HG03460 (cell line): ENCODE measurements at regions not wholly inside any gene's neighbourhood (a gene's known extent, or its start where the extent isn't known, plus 50 kb on each side); places are given as distances from the start of the nearest gene placed in this dataset.
"Not testable (repeated sequence)": the region's sequence is repeated elsewhere in the genome, so short reads cannot be mapped to it uniquely, and the experiment has no call there.

Experiments used
- ATAC-seq: cut with Tn5 transposase; IDR thresholded peaks from one replicate; pipeline ENCODE4 v1.9.1; 2021; ENCODE audit not compliant: unreplicated experiment

DNA sequence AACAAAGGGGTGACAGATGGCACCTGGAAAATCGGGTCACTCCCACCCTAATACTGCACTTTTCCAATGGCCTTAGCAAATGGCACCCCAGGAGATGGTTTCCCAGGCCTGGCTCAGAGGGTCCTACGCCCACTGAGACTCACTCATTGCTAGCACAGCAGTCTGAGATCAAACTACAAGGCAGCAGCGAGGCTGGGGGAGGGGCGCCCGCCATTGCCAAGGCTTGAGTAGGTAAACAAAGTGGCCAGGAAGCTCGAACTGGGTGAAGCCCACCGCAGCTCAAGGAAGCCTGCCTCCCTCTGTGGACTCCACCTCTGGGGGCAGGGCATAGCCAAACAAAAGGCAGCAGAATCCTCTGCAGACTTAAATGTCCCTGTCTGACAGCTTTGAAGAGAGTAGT lies 467.2 kb downstream of the EPHA7 start:
- ATAC-seq, result not testable (repeated sequence)

DNA sequence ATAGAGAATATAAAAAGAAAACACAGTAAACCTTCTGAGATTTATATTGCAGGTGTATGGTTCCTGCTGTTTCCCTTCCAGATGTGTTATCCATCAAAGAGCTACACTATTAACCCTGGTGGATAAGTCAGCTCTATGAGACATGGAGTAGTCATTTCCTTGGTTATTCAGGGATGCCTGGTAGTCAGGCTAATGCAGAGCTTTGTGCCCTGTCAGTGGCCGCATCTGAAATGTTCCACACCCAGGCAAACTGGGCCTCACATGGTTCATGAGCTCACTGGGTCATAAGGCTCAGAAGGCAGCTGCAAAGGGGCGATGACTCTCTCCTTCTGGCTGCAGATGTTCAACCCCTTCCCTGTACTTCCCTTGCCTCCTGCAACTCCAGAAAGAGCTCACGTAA lies 473.6 kb downstream of the EPHA7 start:
- no peak for ATAC-seq

DNA sequence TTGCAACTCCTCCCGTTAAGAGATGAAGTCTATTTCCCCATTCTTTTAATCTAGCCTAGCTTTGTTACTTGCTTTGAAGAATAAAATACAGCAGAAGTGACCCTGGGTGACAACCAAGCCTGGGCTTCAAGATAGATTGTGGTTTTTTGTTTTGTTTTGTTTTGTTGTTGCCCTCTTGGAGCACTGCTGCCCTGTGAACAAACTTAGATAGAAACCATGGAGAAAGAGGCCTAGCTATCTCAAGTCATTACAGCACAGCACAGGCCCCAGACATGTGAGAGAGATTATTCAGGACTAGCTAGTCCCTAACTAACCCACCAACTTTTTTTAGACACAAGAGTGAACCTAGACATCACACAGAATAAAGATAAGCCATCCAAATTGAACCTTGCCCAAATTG lies 475.2 kb downstream of the EPHA7 start:
- no peak for ATAC-seq

DNA sequence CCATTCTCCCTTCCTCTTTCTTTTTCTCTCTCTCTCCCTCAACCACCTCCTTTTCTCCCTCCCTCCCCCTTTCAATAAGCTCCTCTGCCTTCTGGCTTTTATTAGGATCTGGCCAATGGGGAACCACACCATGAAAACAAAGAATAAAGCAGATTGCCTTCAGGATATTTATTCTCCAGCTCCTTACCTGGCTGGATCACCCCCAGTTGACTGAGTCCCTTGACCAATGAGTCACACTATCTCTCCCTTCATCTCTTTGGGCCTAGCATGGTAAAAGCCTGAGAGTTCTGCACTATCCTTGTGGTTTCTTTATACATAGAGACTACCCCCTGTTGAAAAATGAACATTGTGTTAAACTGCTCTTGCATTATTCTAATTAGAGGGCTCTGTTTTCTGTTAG lies 476.8 kb downstream of the EPHA7 start:
- ATAC-seq, result no peak

DNA sequence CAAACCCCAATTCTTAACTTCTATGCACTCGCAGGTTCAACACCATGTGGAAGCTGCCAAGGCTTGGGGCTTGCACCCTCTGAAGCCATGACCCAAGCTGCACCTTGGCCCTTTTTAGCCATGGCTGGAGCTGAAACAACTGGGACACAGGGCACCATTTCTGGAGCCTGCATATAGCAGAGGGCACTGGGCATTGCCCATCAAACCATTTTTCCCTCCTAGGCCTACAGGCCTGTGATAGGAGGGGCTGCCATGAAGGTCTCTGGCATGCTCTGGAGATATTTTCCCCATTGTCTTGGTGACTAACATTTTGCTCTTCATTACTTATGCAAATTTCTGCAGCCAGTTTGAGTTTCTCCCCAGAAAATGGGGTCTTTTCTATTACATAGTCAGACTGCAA lies 484.7 kb downstream of the EPHA7 start:
- ATAC-seq, result no peak

DNA sequence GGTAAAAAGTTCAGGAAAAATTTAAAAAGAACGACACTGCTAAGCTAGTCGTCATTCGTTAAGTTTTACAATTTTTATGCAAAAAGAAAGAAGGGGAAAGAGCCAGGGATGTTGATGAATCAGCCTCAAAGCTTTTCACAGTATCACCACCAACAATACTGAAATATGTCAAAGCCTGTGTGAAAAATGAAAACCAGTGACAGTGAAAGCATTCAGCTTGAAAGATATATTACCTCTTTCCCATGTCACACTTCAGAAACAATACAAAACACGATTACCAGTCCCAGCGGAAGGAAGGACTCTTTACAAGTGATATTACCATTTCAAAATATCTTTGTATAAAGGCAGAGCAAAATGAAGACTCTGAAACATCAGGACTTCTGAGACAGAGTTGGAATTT lies 489.2 kb downstream of the EPHA7 start:
- ATAC-seq, result no peak

DNA sequence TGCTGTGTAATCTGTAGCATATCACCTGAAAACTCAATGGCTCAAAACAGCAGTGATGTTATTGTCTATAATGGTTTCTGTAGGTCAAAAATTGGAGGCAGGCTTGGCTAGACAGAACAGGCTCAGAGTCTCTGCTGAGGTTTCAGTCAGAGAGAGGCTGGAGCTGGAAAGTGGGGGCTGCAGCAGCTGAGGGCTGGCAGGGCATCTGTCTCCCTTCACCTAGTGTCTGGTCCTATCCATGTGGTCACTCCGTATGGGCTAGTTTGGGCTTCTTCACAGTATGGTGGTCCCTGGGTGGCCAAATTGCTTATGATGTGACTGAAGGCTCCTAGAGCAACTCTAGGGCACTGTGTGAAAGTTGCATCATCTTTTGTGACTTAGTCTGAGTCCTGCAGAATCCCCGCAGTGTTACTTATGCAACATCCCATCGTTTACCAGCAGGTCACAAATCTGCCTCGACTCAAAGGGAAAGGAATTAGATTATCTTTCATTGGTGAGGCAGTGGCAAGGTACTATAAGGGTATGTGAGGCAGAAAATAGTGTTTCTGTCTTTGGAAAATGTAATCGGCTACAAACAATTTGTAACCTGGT lies 497.0 kb downstream of the EPHA7 start:
- no peak for ATAC-seq

DNA sequence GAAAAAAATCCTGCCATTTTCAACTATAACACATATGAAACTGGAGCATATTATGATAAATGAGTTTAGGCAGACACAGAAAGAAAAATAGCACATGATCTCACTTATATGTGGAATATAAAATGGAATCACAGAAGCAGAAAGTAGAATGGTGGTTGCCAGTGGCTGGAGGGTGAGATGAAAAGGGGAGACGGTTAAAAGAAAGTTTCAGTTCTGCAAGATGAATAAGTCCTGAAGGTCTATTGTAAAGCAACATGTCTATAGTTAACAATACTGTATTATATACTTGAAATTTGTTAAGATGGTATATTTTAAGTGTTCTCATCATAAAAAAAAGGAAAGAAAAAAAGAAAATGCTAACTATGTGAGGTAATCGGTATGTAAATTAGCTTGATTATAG lies 503.9 kb downstream of the EPHA7 start:
- ATAC-seq, result no peak

DNA sequence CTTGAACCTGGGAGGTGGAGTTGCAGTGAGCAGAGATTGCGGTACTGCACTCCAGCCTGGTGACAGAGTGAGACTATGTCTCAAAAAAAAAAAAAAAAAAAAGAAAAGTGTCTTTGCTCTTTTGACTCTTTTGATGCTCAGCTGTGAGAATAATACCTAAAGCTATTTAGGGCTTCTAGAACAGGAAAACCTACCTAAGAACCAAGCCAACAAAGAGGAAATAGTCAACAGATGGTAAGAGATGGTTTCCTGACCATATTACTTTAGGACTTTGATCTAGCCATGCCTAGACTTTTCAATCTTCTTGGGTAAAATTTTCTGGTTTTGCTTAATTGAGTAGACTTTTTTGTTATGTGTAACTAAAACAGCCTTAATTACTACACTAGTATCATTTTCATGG lies 508.1 kb downstream of the EPHA7 start:
- no peak for ATAC-seq

DNA sequence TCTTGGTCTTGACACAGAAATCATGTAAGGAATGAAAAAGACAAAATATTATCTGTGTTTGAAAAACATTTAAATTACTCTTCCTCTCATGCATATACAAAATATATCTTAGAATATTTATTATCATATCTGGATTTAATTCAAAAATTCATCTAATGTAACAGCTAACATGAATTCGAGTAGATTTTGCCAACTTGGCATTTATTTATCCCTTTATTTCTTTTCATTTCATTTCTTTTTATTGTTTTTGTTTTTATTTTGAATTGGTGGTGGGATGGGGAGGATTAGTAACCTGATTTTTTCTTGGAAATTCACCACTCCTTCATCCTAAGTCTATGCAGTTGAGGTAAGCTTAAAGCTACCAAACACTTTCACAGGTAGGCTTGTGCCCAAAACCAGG lies 508.7 kb downstream of the EPHA7 start:
- ATAC-seq, result no peak

DNA sequence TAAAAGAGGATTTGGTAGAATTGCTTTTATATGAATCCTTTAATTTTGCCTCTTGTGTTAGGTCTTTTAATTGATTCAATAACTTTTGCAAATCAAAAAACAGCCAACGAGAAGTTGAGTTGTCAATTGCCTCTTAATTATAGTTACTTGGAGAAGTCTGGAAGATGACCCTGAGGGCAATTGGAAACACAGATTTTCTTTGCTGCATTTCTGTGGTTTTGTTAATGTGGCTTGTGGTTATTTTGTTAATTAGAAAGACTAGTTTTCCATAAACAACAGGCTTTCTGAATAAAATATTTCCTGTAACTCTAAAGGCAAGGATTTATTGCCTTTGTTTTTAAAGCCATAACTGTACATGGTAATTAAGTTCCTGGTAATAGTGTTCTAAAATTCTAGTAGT lies 513.0 kb downstream of the EPHA7 start:
- ATAC-seq, result no peak

DNA sequence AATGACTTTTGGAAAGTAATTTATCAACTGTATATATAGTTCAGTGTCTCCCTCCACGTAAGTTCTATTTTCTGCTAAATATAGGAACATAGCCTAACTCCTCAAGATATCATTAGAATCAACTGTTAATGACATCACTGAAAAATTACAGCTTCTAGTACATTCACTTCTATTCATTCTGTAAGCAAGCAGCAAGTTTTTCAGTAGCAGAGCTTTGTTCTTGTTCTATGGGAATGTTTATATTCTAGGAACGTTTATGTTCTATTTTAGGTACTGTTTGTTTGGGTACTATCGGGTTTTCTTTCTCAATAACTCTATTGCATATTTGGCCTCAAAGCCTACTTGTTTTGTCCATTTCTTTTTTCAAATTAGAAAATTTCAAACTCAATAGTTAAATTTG lies 525.6 kb downstream of the EPHA7 start:
- no peak for ATAC-seq

DNA sequence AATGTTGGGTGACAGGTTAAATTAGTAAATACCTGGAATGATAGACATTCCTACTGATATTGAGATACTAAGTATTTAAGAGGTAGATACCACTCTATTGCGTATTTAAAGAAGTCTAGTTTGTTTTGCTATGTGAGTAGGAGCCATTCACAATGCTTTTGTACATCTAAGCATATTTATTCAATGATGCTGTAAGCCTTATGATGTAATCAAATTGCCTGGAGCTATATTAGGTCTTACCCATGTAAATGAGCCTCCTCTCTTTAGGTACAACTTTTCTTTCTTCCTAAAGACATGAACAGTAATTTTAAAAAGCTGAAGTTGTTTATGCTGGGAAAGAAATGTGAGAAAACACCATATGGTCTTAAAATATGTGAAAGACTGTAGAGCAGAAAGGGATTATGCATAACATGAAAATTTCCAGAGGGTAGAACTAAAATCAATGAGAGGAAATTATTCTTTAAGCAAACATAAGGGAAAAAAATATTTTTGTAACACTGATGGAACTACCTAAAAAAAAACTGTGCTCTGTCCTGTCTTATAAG lies 526.7 kb downstream of the EPHA7 start:
- no peak for ATAC-seq

DNA sequence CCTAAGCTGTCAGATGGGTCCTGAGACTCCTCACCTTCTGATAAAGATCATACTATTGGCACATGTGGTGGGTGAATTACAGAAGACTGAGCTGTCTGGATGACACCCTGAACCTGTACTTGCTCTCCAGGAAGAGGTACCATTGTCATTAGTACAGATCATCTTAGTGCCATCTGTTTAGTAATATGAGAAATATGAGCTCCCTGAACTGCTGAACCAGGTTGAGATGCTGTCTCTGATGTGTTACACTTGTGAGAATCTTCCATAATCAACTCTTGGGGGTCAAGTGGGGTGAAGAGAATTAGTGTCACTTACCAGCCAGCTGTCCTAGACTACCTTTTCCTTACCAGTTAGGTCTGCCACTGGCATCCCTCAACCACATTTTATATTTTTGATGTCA lies 531.0 kb downstream of the EPHA7 start:
- ATAC-seq, result no peak

DNA sequence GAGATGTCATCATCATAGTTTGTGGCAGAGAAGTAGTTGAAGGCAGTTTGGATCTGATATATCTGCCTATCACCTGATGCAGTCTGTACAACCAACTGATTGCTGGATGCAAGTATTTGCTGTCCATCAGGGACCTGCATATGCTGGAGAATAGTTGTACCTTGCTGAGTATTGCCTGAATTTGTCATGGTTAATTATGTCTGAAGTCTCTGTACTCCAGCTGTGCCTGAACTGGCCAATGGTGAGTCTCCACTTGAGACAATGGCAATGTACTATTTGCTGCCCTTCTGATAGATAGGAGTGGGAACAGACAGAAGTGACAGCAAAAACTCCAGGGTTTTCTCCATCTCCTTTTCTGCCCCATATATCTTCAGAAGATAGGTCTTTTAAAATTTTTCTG lies 531.5 kb downstream of the EPHA7 start:
- no peak for ATAC-seq

DNA sequence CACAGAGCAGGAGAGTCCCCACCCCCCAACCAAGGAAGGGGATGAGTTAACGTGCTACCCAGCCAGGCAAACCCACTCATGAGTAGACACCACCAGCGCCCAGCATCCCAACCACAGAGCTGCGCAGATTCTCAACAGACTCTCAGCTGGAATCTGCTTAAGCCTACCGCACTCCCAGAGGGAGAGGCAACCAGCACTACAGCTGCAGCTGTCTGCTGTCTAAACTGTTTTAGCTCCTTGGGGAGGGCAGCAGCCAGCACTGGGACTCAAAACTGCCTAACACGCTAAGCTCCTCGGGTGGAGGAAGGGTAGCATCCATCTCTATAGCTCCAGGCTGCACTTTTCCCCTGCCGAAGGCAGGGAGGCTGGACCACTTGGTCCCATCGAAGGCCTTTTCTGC lies 539.8 kb downstream of the EPHA7 start:
- no peak for ATAC-seq

DNA sequence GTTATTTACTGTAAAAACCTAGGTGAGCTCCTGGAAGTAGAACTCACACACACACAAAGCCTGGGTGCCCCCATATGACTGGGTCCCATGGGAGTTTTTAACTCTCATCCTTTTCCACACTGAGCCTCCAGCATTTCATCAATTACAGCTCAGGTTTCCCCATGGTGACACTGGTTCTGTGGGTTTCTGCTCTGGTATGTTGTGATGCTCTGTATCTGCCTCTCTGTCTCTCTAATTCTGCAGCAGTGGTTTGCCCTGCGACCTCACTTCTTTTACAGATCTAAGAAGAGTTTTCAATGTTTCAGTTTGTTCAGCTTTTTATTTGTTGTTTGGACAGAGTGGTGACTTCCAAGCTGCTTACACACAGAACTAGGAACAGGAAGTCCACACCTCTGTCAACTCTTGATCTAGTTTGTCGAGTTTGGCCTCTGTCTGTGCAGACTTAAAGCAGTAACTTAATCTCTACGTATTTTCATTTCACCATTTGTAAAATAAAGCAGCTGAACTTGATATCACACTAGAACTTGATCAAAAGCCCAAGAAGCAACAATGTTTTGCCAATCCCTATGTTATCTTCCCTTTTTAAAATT lies 554.3 kb downstream of the EPHA7 start:
- no peak for ATAC-seq

DNA sequence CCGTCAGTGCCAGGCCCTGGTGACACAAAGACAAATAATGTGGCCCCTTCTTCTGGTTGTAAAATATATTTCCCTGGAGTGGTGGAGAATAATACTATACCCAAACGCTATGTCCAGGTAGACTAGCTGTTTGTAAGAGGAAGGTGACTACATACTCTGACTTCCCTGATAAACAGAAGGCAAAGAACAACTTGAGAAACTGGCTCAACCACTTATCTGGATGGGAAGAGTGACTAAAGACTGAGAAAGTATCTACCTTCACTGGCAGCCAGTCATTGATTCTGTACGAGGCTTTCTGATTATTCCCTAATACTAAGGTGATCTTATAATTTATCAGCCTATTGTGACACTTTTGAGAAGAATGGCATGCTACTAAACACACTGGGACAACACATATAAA lies 569.7 kb downstream of the EPHA7 start:
- ATAC-seq, result no peak

DNA sequence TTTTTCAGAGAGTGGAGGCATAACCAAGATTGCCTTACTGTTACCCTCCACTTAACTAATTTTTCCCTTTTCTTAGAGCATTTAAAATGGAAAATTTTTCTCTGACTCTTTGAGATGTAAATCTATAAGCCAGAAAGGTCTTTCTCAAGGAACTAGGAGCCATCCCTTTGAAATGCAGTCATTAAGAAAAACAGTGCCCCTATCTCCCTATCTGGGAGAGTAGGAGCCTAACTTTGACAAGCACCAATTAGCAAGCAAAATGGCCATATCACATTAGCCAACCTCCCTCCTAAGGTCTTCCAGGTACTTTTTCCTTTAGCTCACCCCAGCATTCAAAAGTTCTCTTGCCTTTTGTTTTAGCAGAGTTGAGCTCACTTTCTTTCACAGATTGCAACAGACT lies 570.5 kb downstream of the EPHA7 start:
- ATAC-seq, result no peak

DNA sequence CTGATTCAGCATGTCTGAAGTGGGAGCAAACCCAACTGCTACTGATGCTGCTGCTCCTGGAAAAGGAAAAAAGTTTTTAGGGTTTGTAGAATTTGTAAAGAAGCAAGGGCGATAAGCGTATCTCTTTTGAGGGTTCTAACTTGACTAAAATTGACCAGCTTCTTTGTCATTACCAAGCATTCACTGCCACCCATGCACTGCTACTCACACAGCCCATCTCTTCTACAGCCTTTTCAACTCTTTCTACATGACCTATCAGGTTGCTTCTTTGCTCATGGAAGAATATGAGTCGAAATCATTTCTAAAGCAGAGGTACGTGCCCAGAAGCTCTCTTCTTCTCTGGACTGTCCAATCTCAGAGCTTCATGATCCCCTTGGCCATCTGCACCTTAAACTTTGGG lies 570.9 kb downstream of the EPHA7 start:
- ATAC-seq, result no peak

DNA sequence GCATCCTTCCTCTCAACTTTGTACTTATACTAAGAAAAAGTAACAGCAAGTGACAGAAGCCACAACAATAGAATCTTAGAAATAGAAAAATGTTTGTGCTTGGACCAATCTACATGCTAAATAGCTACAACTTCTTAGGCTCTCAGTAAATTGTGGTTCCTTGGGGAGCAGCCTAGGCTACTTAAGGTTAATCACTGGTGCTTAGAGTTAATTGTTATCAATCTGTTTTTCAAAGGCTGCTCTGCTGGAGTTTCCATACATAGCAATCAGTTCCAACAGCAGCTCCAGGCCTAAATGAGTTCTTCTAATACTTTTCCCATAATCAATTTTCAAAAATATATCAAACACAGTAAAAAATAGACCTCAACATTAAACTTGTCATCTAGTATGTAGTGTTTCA lies 571.4 kb downstream of the EPHA7 start:
- no peak for ATAC-seq

DNA sequence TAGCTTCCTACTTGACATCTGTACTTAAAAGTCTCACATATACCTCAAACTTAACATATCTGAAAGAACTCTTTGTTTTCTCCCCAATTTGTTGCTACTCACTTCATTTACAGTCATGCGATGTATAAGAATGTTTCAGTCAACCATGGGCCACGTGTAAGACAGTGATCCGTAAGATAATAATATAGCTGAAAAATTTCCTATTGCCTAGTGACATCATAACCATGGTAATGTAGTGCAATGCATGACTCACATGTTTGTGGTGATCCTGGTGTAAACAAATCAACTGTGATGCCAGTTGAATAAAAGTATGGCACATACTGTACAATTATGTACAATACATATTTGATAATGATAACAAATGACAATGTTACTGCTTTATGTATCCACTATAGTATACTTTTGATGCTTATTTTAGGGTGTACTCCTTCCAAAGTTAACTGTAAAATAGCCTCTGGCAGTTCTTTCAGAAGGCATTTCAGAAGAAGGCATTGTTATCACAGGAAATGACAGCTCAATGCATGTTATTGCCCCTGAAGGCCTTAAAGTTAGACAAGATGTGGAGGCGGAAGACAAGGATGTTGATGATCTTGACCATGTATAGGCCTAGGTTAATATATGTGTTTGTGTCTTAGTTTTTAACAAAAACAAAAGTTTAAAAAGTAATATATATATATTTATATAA lies 579.0 kb downstream of the EPHA7 start:
- ATAC-seq, result no peak

DNA sequence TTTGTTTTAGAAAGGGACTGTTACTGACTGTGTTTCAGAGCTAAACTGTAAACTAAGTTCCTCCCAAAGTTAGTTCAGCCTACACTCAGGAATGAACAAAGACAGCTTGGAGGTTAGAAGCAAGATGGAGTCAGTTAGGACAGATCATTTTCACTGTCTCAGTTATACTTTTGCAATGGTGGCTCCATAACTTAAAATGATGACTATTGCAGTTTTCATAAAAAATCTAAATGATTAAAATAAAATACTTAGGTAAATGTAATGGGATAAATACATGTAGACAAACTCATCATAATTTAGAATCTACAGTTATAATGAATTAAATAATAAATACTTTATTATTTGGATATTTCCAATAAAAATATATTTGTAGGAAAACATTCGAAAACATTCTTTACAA lies 590.6 kb downstream of the EPHA7 start:
- ATAC-seq, result no peak
